Fibroblast of lung (primary cell): ENCODE measurements at regions not wholly inside any gene's neighbourhood (a gene's known extent, or its start where the extent isn't known, plus 50 kb on each side); places are given as distances from the start of the nearest gene placed in this dataset.

ENCODE experiments used
- DNase-seq, 2 donors: peaks; one replicate each; pipeline versions ENCODE4 v3.0.0 to v3.0.0-alpha.2; 2010; ENCODE audit warnings: low read depth in 2 of 2
- H2AFZ ChIP-seq: 2 replicates; pipeline ENCODE4 v1.5.1; 2012; ENCODE audit warnings: low read length, control low read depth, inconsistent platforms
- H3K27ac ChIP-seq: 2 replicates; pipeline ENCODE4 v1.5.1; 2011; ENCODE audit warnings: low read length, control low read depth; ENCODE audit not compliant: insufficient read depth
- H3K27me3 ChIP-seq: 2 replicates; pipeline ENCODE4 v1.5.1; 2011; ENCODE audit warnings: mild to moderate bottlenecking, low read length; ENCODE audit not compliant: control insufficient read depth, insufficient read depth
- H3K36me3 ChIP-seq: 2 replicates; pipeline ENCODE4 v1.5.1; 2011; ENCODE audit warnings: low read length; ENCODE audit not compliant: control insufficient read depth, insufficient read depth
- H3K4me1 ChIP-seq: 2 replicates; pipeline ENCODE4 v1.5.1; 2011; ENCODE audit warnings: low read length; ENCODE audit not compliant: control insufficient read depth, insufficient read depth; ENCODE audit errors: extremely low read depth
- H3K4me2 ChIP-seq: 2 replicates; pipeline ENCODE4 v1.5.1; 2011; ENCODE audit warnings: low read length, control low read depth; ENCODE audit not compliant: insufficient read depth; ENCODE audit errors: extremely low read depth
- H3K4me3 ChIP-seq, 4 experiments: fragments of 200-600 bp in 1 of 4; sonication (generic) in 1 of 4; replicated peaks in 1 of 4; 2 replicates each; pipeline ENCODE4 v1.5.1; 2011 to 2016; ENCODE audit warnings: low read length in 4 of 4, low read depth in 3 of 4, mild to moderate bottlenecking in 3 of 4, control low read depth in 2 of 4, inconsistent platforms in 1 of 4, mixed read lengths in 1 of 4; ENCODE audit not compliant: insufficient read depth in 1 of 4; ENCODE audit errors: control extremely low read depth in 1 of 4
- H3K79me2 ChIP-seq: 2 replicates; pipeline ENCODE4 v1.5.1; 2012; ENCODE audit warnings: mild to moderate bottlenecking, low read length, inconsistent platforms; ENCODE audit not compliant: control insufficient read depth, insufficient read depth
- H3K9ac ChIP-seq: 2 replicates; pipeline ENCODE4 v1.5.1; 2011; ENCODE audit warnings: mild to moderate bottlenecking, low read length, control low read depth; ENCODE audit not compliant: insufficient read depth
- H3K9me3 ChIP-seq: 2 replicates; pipeline ENCODE4 v1.5.1; 2012; ENCODE audit warnings: low read depth, low read length; ENCODE audit not compliant: control insufficient read depth, insufficient read depth
- H4K20me1 ChIP-seq: 2 replicates; pipeline ENCODE4 v1.5.1; 2011; ENCODE audit warnings: low read length; ENCODE audit not compliant: control insufficient read depth, insufficient read depth; ENCODE audit errors: extremely low read depth
- CTCF ChIP-seq, 2 donors: IDR thresholded peaks in 1 of 2; conservative IDR thresholded peaks in 1 of 2; 1 replicate in 1 of 2; 2 replicates in 1 of 2; pipeline ENCODE4 v1.5.1; 2011 to 2012; ENCODE audit warnings: low read length in 2 of 2, control low read depth in 1 of 2, inconsistent platforms in 1 of 2, low read depth in 1 of 2, mild to moderate bottlenecking in 1 of 2
- EZH2 ChIP-seq: IDR thresholded peaks from 2 replicates; pipeline ENCODE4 v1.5.1; 2012; ENCODE audit warnings: low read length, control low read depth, mild to moderate bottlenecking; ENCODE audit errors: missing control alignments

GRCh38 chr22:48156603-48157355 lies 1394.3 kb downstream of the TBC1D22A start:
- no peaks in the 10 kb centered on the region for H3K36me3 ChIP-seq
- no peaks in the 10 kb centered on the region for H3K9me3 ChIP-seq
- TF ChIP-seq EZH2 (no peak), CTCF (conservative IDR thresholded peaks at IDR 0.05 in 1 of 2, IDR thresholded peaks at IDR 0.05 in 1 of 2; ENCODE audit: low read depth in 1 of 2, low read length in 2 of 2) (no peak)
- no peaks in the 10 kb centered on the region for H3K27me3 ChIP-seq
- H3K4me2 ChIP-seq: no peak overlapping the region
- H4K20me1 ChIP-seq: no peaks in the 10 kb centered on the region
- H3K9ac ChIP-seq: no peak overlapping the region
- no peaks in the 10 kb centered on the region for H3K79me2 ChIP-seq
- H2AFZ ChIP-seq: no peak overlapping the region
- no peak overlapping the region for H3K4me3 ChIP-seq
- no peak for DNase-seq
- H3K4me1 ChIP-seq: no peaks in the 10 kb centered on the region
- H3K27ac ChIP-seq: no peak overlapping the region

- TF ChIP-seq CTCF (conservative IDR thresholded peaks at IDR 0.05 in 1 of 2, IDR thresholded peaks at IDR 0.05 in 1 of 2; ENCODE audit: low read depth in 1 of 2, low read length in 2 of 2): no peak
- no peak for TF ChIP-seq EZH2
- Histone ChIP-seq H3K4me1 (no peaks in the 10 kb centered on the region), H3K4me2 (no peak overlapping the region)
These were observed 1393.0 kb downstream of the TBC1D22A start for GRCh38 chr22:48155446-48155845.

GRCh38 chr22:48154943-48155240 lies 1392.4 kb downstream of the TBC1D22A start:
- no peaks in the 10 kb centered on the region for H3K9me3 ChIP-seq
- H3K9ac ChIP-seq: no peak overlapping the region
- H4K20me1 ChIP-seq: no peaks in the 10 kb centered on the region
- no peaks in the 10 kb centered on the region for H3K36me3 ChIP-seq
- DNase-seq: no peak
- TF ChIP-seq EZH2 (no peak), CTCF (conservative IDR thresholded peaks at IDR 0.05 in 1 of 2, IDR thresholded peaks at IDR 0.05 in 1 of 2; ENCODE audit: low read depth in 1 of 2, low read length in 2 of 2) (no peak)
- no peak overlapping the region for H3K27ac ChIP-seq
- H3K4me3 ChIP-seq: no peak overlapping the region
- no peaks in the 10 kb centered on the region for H3K79me2 ChIP-seq
- no peak overlapping the region for H3K4me2 ChIP-seq
- H2AFZ ChIP-seq: no peak overlapping the region
- H3K4me1 ChIP-seq: no peaks in the 10 kb centered on the region
- H3K27me3 ChIP-seq: no peaks in the 10 kb centered on the region

More at GRCh38 chr22:48155446-48155845, 1393.0 kb downstream of the TBC1D22A start:
- no peaks in the 10 kb centered on the region for H3K36me3 ChIP-seq
- no peak for DNase-seq
- no peaks in the 10 kb centered on the region for H4K20me1 ChIP-seq
- H2AFZ ChIP-seq: no peak overlapping the region
- no peaks in the 10 kb centered on the region for H3K79me2 ChIP-seq
- H3K27ac ChIP-seq: no peak overlapping the region
- no peak overlapping the region for H3K9ac ChIP-seq
- no peaks in the 10 kb centered on the region for H3K9me3 ChIP-seq
- no peak overlapping the region for H3K4me3 ChIP-seq
- no peaks in the 10 kb centered on the region for H3K27me3 ChIP-seq
